ENCODE measurements at regions not wholly inside any gene's neighbourhood (a gene's known extent, or its start where the extent isn't known, plus 50 kb on each side); places are given as distances from the start of the nearest gene placed in this dataset.
"Not testable (repeated sequence)": the region's sequence is repeated elsewhere in the genome, so short reads cannot be mapped to it uniquely, and the experiment has no call there.

DNA sequence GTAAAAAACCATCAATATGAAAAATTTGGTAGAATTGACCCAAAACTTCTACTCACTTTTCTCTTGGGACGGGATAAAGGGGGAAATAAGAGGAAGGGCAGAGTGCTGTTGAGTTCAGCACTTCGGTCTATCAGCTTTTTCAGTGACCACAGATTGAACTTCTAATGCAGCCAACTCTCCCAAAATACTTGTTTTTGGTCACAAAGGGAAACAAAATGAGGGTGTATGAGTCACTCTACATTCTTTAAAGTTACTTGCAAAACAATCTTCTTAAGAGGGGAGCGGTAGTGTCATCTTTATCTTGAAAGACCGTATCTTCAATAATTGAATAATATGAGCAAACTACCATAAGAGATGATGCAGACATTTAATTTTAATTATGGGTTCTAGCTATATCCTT lies 661.3 kb downstream of the CD109 start:
- TF ChIP-seq, protein P1, sequence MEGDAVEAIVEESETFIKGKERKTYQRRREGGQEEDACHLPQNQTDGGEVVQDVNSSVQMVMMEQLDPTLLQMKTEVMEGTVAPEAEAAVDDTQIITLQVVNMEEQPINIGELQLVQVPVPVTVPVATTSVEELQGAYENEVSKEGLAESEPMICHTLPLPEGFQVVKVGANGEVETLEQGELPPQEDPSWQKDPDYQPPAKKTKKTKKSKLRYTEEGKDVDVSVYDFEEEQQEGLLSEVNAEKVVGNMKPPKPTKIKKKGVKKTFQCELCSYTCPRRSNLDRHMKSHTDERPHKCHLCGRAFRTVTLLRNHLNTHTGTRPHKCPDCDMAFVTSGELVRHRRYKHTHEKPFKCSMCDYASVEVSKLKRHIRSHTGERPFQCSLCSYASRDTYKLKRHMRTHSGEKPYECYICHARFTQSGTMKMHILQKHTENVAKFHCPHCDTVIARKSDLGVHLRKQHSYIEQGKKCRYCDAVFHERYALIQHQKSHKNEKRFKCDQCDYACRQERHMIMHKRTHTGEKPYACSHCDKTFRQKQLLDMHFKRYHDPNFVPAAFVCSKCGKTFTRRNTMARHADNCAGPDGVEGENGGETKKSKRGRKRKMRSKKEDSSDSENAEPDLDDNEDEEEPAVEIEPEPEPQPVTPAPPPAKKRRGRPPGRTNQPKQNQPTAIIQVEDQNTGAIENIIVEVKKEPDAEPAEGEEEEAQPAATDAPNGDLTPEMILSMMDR (IDR thresholded peaks at IDR 0.05; ENCODE audit: low read depth, low read length), result no peak
- no peak overlapping the region for H3K4me3 ChIP-seq (ENCODE audit: low read depth, low read length)
- peak; percentile 26 for DNase-seq (ENCODE audit: low read depth, low spot score)
- in situ Hi-C loops (cut with HindIII; ENCODE audit: low sequenced_read_pairs), result no loop called here

DNA sequence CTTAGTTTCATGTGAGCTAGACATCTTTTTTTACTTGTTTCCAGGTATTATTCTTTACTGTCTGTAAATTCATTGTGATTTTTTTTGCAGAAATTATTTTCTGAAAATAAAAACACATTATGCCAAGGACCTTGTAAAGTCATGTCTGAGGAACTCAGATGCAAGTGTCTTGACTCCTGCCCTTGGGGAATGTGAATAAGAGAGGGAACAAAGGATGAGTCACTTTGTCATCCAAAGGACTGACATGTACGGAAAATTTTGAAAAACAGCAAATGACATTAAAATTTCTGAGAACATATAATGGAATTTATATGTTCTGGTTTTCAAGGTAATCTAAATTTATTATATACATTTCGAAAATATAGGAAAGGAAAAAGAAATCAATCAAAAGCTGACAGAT lies 660.4 kb downstream of the CD109 start:
- H3K4me3 ChIP-seq (ENCODE audit: low read depth, low read length), result no peak overlapping the region
- DNase-seq (ENCODE audit: low read depth, low spot score), result no peak
- TF ChIP-seq, protein P1 (IDR thresholded peaks at IDR 0.05; ENCODE audit: low read depth, low read length), result no peak
- in situ Hi-C loops (cut with HindIII; ENCODE audit: low sequenced_read_pairs), result no loop called here

GRCh38 chr6:74346936-74347535 lies 651.0 kb downstream of the CD109 start:
- in situ Hi-C loops (cut with HindIII; ENCODE audit: low sequenced_read_pairs), result no loop called here
- TF ChIP-seq, protein P1 (IDR thresholded peaks at IDR 0.05; ENCODE audit: low read depth, low read length), result no peak
- DNase-seq (ENCODE audit: low read depth, low spot score), result no peak
- no peak overlapping the region for H3K4me3 ChIP-seq (ENCODE audit: low read depth, low read length)

GRCh38 chr6:74343804-74344203 lies 647.8 kb downstream of the CD109 start:
- peak; percentile 10 for DNase-seq (ENCODE audit: low read depth, low spot score)
- in situ Hi-C loops (cut with HindIII; ENCODE audit: low sequenced_read_pairs), result no loop called here
- H3K4me3 ChIP-seq (ENCODE audit: low read depth, low read length), result no peak overlapping the region
- TF ChIP-seq, protein P1 (IDR thresholded peaks at IDR 0.05; ENCODE audit: low read depth, low read length), result peak; percentile 23

GRCh38 chr6:74343321-74343720 lies 647.3 kb downstream of the CD109 start:
- in situ Hi-C loops (cut with HindIII; ENCODE audit: low sequenced_read_pairs); H3K4me3 ChIP-seq (ENCODE audit: low read depth, low read length); DNase-seq (ENCODE audit: low read depth, low spot score): not testable (repeated sequence)

GRCh38 chr6:74334722-74335121 lies 638.7 kb downstream of the CD109 start:
- TF ChIP-seq, protein P1 (IDR thresholded peaks at IDR 0.05; ENCODE audit: low read depth, low read length), result no peak
- no peak for DNase-seq (ENCODE audit: low read depth, low spot score)
- H3K4me3 ChIP-seq (ENCODE audit: low read depth, low read length), result no peak overlapping the region
- in situ Hi-C loops (cut with HindIII; ENCODE audit: low sequenced_read_pairs), result no loop called here

- TF ChIP-seq, protein P1 (IDR thresholded peaks at IDR 0.05; ENCODE audit: low read depth, low read length), result no peak
- in situ Hi-C loops (cut with HindIII; ENCODE audit: low sequenced_read_pairs), result no loop called here
- no peak overlapping the region for H3K4me3 ChIP-seq (ENCODE audit: low read depth, low read length)
- DNase-seq (ENCODE audit: low read depth, low spot score), result peak; percentile 19
Measured at GRCh38 chr6:74333406-74333805, 637.4 kb downstream of the CD109 start.

Data from astrocyte of the spinal cord (primary cell).